H1 (cell line): ENCODE measurements at regions not wholly inside any gene's neighbourhood (a gene's known extent, or its start where the extent isn't known, plus 50 kb on each side); places are given as distances from the start of the nearest gene placed in this dataset.

Source experiments
- CTCF ChIA-PET: fragments of 300-600 bp; sonication (Branson Sonifier 250); formaldehyde crosslinking; loops from one replicate; lab custom pipeline; 2021; ENCODE audit not compliant: partially characterized antibody; lab: Charles Lee
- POLR2A ChIA-PET: fragments of 300-600 bp; sonication (Branson Sonifier 250); formaldehyde crosslinking; loops from one replicate; lab custom pipeline; 2021; ENCODE audit warnings: inconsistent platforms; ENCODE audit not compliant: partially characterized antibody; lab: Charles Lee
- DNase-seq, 2 experiments: peaks; one replicate each; pipeline versions ENCODE4 v3.0.0 to v3.0.0-alpha.2; 2010 to 2022; ENCODE audit warnings: low spot score in 2 of 2, low read depth in 1 of 2, mixed read lengths in 1 of 2
- FAIRE-seq: peaks from 2 replicates; lab custom pipeline; 2011; peaks lifted over from hg19 to GRCh38; lab: Jason Lieb, UNC
- H2AFZ ChIP-seq: 2 replicates; pipeline ENCODE4 v1.8.1; 2012; ENCODE audit warnings: low read length, inconsistent platforms
- H2AK5ac ChIP-seq: 2 replicates; pipeline ENCODE4 v1.6.1; 2013; ENCODE audit warnings: low read depth, low read length
- H2BK120ac ChIP-seq: replicated peaks from 2 replicates; pipeline ENCODE3; 2013; ENCODE audit warnings: low read depth, low read length, inconsistent platforms
- H2BK12ac ChIP-seq: 2 replicates; pipeline ENCODE4 v1.6.1; 2013; ENCODE audit warnings: low read depth, low read length
- H2BK15ac ChIP-seq: 2 replicates; pipeline ENCODE4 v1.6.1; 2013; ENCODE audit warnings: low read length
- H2BK20ac ChIP-seq: 2 replicates; pipeline ENCODE4 v1.6.1; 2013; ENCODE audit warnings: low read length
- H2BK5ac ChIP-seq: 2 replicates; pipeline ENCODE4 v1.6.1; 2013; ENCODE audit warnings: low read depth, low read length
- H3K14ac ChIP-seq: 2 replicates; pipeline ENCODE4 v1.6.1; 2013; ENCODE audit warnings: inconsistent platforms; ENCODE audit not compliant: insufficient read length
- H3K18ac ChIP-seq: 2 replicates; pipeline ENCODE4 v1.6.1; 2013; ENCODE audit warnings: low read length; ENCODE audit errors: extremely low read depth
- H3K23ac ChIP-seq: 2 replicates; pipeline ENCODE4 v1.6.1; 2013; ENCODE audit warnings: inconsistent platforms; ENCODE audit not compliant: insufficient read length
- H3K23me2 ChIP-seq: 2 replicates; pipeline ENCODE4 v1.6.1; 2013; ENCODE audit warnings: low read depth, low read length
- H3K27ac ChIP-seq: 2 replicates; pipeline ENCODE4 v1.6.1; 2011; ENCODE audit warnings: low read depth, low read length, inconsistent platforms
- H3K27me3 ChIP-seq, 4 experiments: replicated peaks in 1 of 4; 1 replicate in 1 of 4; 2 replicates in 3 of 4; pipeline versions ENCODE4 v1.6.1 to v1.8.1; 2011 to 2013; ENCODE audit warnings: low read length in 3 of 4, mild to moderate bottlenecking in 3 of 4, inconsistent platforms in 2 of 4, mixed read lengths in 2 of 4, moderate library complexity in 1 of 4; ENCODE audit not compliant: control insufficient read depth in 3 of 4, insufficient read depth in 3 of 4; ENCODE audit errors: extremely low read depth in 1 of 4
- H3K36me3 ChIP-seq, 4 experiments: 2 replicates each; pipeline versions ENCODE4 v1.6.1 to v1.8.1; 2011 to 2013; ENCODE audit warnings: mild to moderate bottlenecking in 4 of 4, low read length in 3 of 4, moderate library complexity in 2 of 4, control low read depth in 1 of 4, inconsistent platforms in 1 of 4; ENCODE audit not compliant: insufficient read depth in 4 of 4, control insufficient read depth in 2 of 4
- H3K4ac ChIP-seq: replicated peaks from 2 replicates; pipeline ENCODE3; 2013; ENCODE audit warnings: low read length, low read depth, mixed read lengths, inconsistent platforms; ENCODE audit not compliant: insufficient read length
- H3K4me1 ChIP-seq, 4 experiments: replicated peaks in 1 of 4; 1 replicate in 1 of 4; 2 replicates in 3 of 4; pipeline versions ENCODE4 v1.6.1 to v1.8.1; 2011 to 2013; ENCODE audit warnings: low read length in 3 of 4, inconsistent platforms in 2 of 4, mixed read lengths in 1 of 4; ENCODE audit not compliant: insufficient read depth in 4 of 4, control insufficient read depth in 3 of 4
- H3K4me2 ChIP-seq, 2 experiments: 2 replicates each; pipeline versions ENCODE4 v1.6.1 to v1.8.1; 2011 to 2013; ENCODE audit warnings: low read depth in 2 of 2, low read length in 2 of 2, control low read depth in 1 of 2, inconsistent platforms in 1 of 2, mild to moderate bottlenecking in 1 of 2; ENCODE audit not compliant: insufficient read depth in 1 of 2
- H3K4me3 ChIP-seq, 4 experiments: fragments of 200-600, 300-600 bp in 1 of 4; sonication (generic), shearing (Covaris generic), sonication (Bioruptor Twin) in 1 of 4; 2 replicates each; pipeline versions ENCODE4 v1.5.1 to v1.8.1; 2011 to 2016; ENCODE audit warnings: low read length in 4 of 4, low read depth in 3 of 4, control low read depth in 2 of 4, inconsistent platforms in 2 of 4, mild to moderate bottlenecking in 2 of 4, mixed read lengths in 1 of 4, moderate library complexity in 1 of 4; ENCODE audit not compliant: insufficient read depth in 2 of 4; ENCODE audit errors: extremely low read depth in 1 of 4
- H3K56ac ChIP-seq: replicated peaks from 2 replicates; pipeline ENCODE3; 2013; ENCODE audit warnings: low read depth, mild to moderate bottlenecking, mixed read lengths, low read length, inconsistent platforms; ENCODE audit not compliant: insufficient read length
- H3K79me1 ChIP-seq: 2 replicates; pipeline ENCODE4 v1.6.1; 2013; ENCODE audit warnings: low read depth, low read length, control low read depth
- H3K79me2 ChIP-seq, 2 experiments: 2 replicates each; pipeline versions ENCODE4 v1.6.1 to v1.8.1; 2012 to 2013; ENCODE audit warnings: low read length in 2 of 2, mild to moderate bottlenecking in 2 of 2, inconsistent platforms in 1 of 2; ENCODE audit not compliant: insufficient read depth in 2 of 2, control insufficient read depth in 1 of 2
- H3K9ac ChIP-seq, 4 experiments: replicated peaks in 1 of 4; 1 replicate in 1 of 4; 2 replicates in 3 of 4; pipeline versions ENCODE4 v1.6.1 to v1.8.1; 2011 to 2013; ENCODE audit warnings: low read depth in 3 of 4, low read length in 3 of 4, control low read depth in 2 of 4, mild to moderate bottlenecking in 2 of 4, moderate library complexity in 2 of 4, inconsistent platforms in 1 of 4; ENCODE audit errors: extremely low read depth in 1 of 4
- H3K9me3 ChIP-seq, 2 experiments: 2 replicates each; pipeline versions ENCODE4 v1.6.1 to v1.8.1; 2012 to 2013; ENCODE audit warnings: mild to moderate bottlenecking in 2 of 2, moderate library complexity in 2 of 2, control low read depth in 1 of 2, inconsistent platforms in 1 of 2, low read depth in 1 of 2, low read length in 1 of 2, mixed read lengths in 1 of 2; ENCODE audit not compliant: insufficient read depth in 2 of 2
- H4K20me1 ChIP-seq, 2 experiments: replicated peaks in 1 of 2; 2 replicates each; pipeline versions ENCODE3 to v1.8.1; 2011 to 2013; ENCODE audit warnings: inconsistent platforms in 2 of 2, low read length in 2 of 2, mild to moderate bottlenecking in 1 of 2; ENCODE audit not compliant: insufficient read depth in 2 of 2, control insufficient read depth in 1 of 2
- H4K5ac ChIP-seq: 2 replicates; pipeline ENCODE4 v1.6.1; 2013; ENCODE audit warnings: low read length, low read depth, mixed read lengths, inconsistent platforms; ENCODE audit not compliant: insufficient read length
- H4K8ac ChIP-seq: 2 replicates; pipeline ENCODE4 v1.8.0; 2013; ENCODE audit warnings: mild to moderate bottlenecking, moderate library complexity, low read length, inconsistent platforms; ENCODE audit not compliant: insufficient read depth; ENCODE audit errors: extremely low read depth
- H4K91ac ChIP-seq: replicated peaks from 2 replicates; pipeline ENCODE3; 2013; ENCODE audit warnings: low read length, mixed read lengths, inconsistent platforms; ENCODE audit not compliant: insufficient read length
- BRCA1 ChIP-seq: IDR thresholded peaks from 2 replicates; pipeline ENCODE4 v1.6.1; 2012; ENCODE audit warnings: low read depth, low read length, improper control_type of control experiment
- CEBPB ChIP-seq: IDR thresholded peaks from 2 replicates; pipeline ENCODE4 v1.6.1; 2012; ENCODE audit warnings: low read depth, low read length
- EGR1 ChIP-seq: IDR thresholded peaks from 2 replicates; pipeline ENCODE4 v1.6.1; 2011; ENCODE audit warnings: low read depth, low read length, borderline replicate concordance
- HDAC6 ChIP-seq: IDR thresholded peaks from one replicate; pipeline ENCODE4 v1.7.1; 2012; ENCODE audit warnings: low read depth, mild to moderate bottlenecking, inconsistent platforms, low read length, moderate library complexity
- JUND ChIP-seq: IDR thresholded peaks from 2 replicates; pipeline ENCODE4 v1.6.1; 2011; ENCODE audit warnings: mild to moderate bottlenecking, improper control_type of control experiment, low read length
- KDM5A ChIP-seq: fragments of 200-600 bp; IDR thresholded peaks from 2 replicates; pipeline ENCODE4 v1.7.1; 2012; ENCODE audit warnings: mild to moderate bottlenecking, low read length, inconsistent platforms, mixed read lengths
- NANOG ChIP-seq: IDR thresholded peaks from 2 replicates; pipeline ENCODE4 v1.6.1; 2011; ENCODE audit warnings: low read length, low read depth, mild to moderate bottlenecking, inconsistent platforms; ENCODE audit not compliant: insufficient read depth, poor library complexity, severe bottlenecking
- RBBP5 ChIP-seq: IDR thresholded peaks from 2 replicates; pipeline ENCODE4 v1.7.1; 2012; ENCODE audit warnings: low read depth, mild to moderate bottlenecking, inconsistent platforms, low read length, moderate library complexity, borderline replicate concordance
- RNF2 ChIP-seq: fragments of 200-900, 300-1000 bp; sonication (generic); IDR thresholded peaks from 2 replicates; pipeline ENCODE4 v1.7.1; 2016; ENCODE audit warnings: borderline replicate concordance, low read depth, mild to moderate bottlenecking, antibody characterized with exemption, low read length; ENCODE audit not compliant: poor library complexity, severe bottlenecking; ENCODE audit errors: missing control alignments
- SIX5 ChIP-seq: IDR thresholded peaks from 2 replicates; pipeline ENCODE4 v1.6.1; 2011; ENCODE audit warnings: mild to moderate bottlenecking, low read depth, low read length
- SUZ12 ChIP-seq: fragments of 200-600 bp; sonication (generic); IDR thresholded peaks from 2 replicates; pipeline ENCODE4 v1.6.1; 2012; ENCODE audit warnings: mild to moderate bottlenecking, inconsistent platforms, low read length, moderate library complexity, mixed read lengths
- TAF1 ChIP-seq: IDR thresholded peaks from 2 replicates; pipeline ENCODE4 v1.6.1; 2011; ENCODE audit warnings: mild to moderate bottlenecking, low read depth, low read length
- WGBS, 2 experiments: shearing (Covaris generic) in 1 of 2; methylation state at CpG; one replicate each; pipeline versions ENCODE4 v1.1.6 to v1.1.7; 2013 to 2015; ENCODE audit warnings: low lambda C conversion rate in 2 of 2, mixed read lengths in 2 of 2, inconsistent platforms in 1 of 2, low coverage in 1 of 2, missing lambda C conversion rate in 1 of 2; ENCODE audit not compliant: insufficient replicate concordance in 2 of 2, insufficient coverage in 1 of 2, insufficient read length in 1 of 2; ENCODE audit errors: extremely low coverage in 1 of 2, missing lambda C conversion rate in 1 of 2; 5-methylcytosine and 5-hydroxymethylcytosine counted together
- TF ChIP-seq, protein P1 (sequence below): IDR thresholded peaks from 2 replicates; pipeline ENCODE4 v1.6.1; 2011; ENCODE audit warnings: low read length, improper control_type of control experiment

DNA sequence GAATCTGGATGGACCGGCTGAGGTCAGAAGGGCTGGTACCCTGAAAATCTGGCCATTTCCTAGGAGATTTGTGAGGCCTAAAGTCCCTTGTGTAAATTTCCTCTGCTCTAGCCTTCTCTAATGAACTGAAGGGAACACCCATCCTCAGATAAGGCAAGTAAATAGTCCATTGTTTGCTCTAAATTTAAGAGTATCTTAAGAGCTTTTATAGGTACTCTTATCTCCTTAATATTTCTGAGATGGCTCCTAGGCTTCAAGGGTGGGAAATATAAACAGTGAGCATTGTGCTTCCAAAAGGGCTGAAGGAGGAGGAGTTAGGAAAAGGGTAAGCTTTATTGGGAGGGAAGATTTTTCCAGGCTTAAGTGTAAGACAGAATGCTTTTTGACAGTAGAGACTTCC, 148.7 kb upstream of the EDNRB start:
- Histone ChIP-seq H3K14ac (no peak overlapping the region), H3K56ac (no peak overlapping the region), H3K4me1 (no peaks in the 10 kb centered on the region), H4K20me1 (no peaks in the 10 kb centered on the region), H3K4me2 (no peak overlapping the region), H3K27ac (no peak overlapping the region), H3K36me3 (no peaks in the 10 kb centered on the region), H2AFZ (no peak overlapping the region), H2BK12ac (no peak overlapping the region), H3K79me1 (no peaks in the 10 kb centered on the region), H3K27me3 (no peaks in the 10 kb centered on the region), H2AK5ac (no peak overlapping the region), H2BK20ac (no peak overlapping the region), H3K79me2 (no peaks in the 10 kb centered on the region), H2BK15ac (no peak overlapping the region), H2BK5ac (no peak overlapping the region), H4K8ac (no peak overlapping the region), H3K23ac (no peak overlapping the region), H3K9ac (no peak overlapping the region), H3K18ac (no peak overlapping the region), H4K91ac (no peak overlapping the region), H3K9me3 (no peaks in the 10 kb centered on the region; a peak in 1 of 4 replicates), H2BK120ac (no peak overlapping the region), H3K23me2 (no peaks in the 10 kb centered on the region), H3K4ac (no peak overlapping the region), H3K4me3 (no peak overlapping the region), H4K5ac (no peak overlapping the region)
- FAIRE-seq (no peak), DNase-seq (no peak)
- TF ChIP-seq RNF2, result no peak
- TF ChIP-seq JUND, result no peak
- TF ChIP-seq CEBPB, result no peak
- TF ChIP-seq RBBP5, result no peak
- no peak for TF ChIP-seq NANOG
- TF ChIP-seq TAF1, result no peak
- TF ChIP-seq, protein P1, sequence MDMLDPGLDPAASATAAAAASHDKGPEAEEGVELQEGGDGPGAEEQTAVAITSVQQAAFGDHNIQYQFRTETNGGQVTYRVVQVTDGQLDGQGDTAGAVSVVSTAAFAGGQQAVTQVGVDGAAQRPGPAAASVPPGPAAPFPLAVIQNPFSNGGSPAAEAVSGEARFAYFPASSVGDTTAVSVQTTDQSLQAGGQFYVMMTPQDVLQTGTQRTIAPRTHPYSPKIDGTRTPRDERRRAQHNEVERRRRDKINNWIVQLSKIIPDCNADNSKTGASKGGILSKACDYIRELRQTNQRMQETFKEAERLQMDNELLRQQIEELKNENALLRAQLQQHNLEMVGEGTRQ, result no peak
- no peak for TF ChIP-seq EGR1
- no peak for TF ChIP-seq BRCA1
- no peak for TF ChIP-seq KDM5A
- TF ChIP-seq SIX5, result no peak
- TF ChIP-seq SUZ12, result no peak
- TF ChIP-seq HDAC6, result no peak
- 89% methylated on average over 1 of the region's 1 CpG; no CpG with 5 or more reads in 1 of the 2 experiments for WGBS, 2 experiments
- CTCF ChIA-PET, result interaction anchor here (1.0 kb wide), 1 partner anchor 12 kb away, joined by 3 read pairs; no protein-coding TSS in a partner anchor
- POLR2A ChIA-PET, result no interaction called here
